AG10803 (cell line): ENCODE measurements at regions not wholly inside any gene's neighbourhood (a gene's known extent, or its start where the extent isn't known, plus 50 kb on each side); places are given as distances from the start of the nearest gene placed in this dataset.

Experiments used
- DNase-seq: peaks from one replicate; pipeline ENCODE4 v3.0.0; 2010; ENCODE audit warnings: low read depth
- H3K4me3 ChIP-seq: 2 replicates; pipeline ENCODE4 v1.5.1; 2011; ENCODE audit warnings: mild to moderate bottlenecking, low read length, control low read depth
- TF ChIP-seq, protein P1 (sequence below): conservative IDR thresholded peaks from 2 replicates; pipeline ENCODE4 v1.5.1; 2011; ENCODE audit warnings: mild to moderate bottlenecking, low read length, control low read depth, inconsistent platforms

GRCh38 chr4:10958226-10958856 lies 273.8 kb upstream of the CLNK start:
- no peak overlapping the region for H3K4me3 ChIP-seq
- DNase-seq, result no peak
- TF ChIP-seq, protein P1, sequence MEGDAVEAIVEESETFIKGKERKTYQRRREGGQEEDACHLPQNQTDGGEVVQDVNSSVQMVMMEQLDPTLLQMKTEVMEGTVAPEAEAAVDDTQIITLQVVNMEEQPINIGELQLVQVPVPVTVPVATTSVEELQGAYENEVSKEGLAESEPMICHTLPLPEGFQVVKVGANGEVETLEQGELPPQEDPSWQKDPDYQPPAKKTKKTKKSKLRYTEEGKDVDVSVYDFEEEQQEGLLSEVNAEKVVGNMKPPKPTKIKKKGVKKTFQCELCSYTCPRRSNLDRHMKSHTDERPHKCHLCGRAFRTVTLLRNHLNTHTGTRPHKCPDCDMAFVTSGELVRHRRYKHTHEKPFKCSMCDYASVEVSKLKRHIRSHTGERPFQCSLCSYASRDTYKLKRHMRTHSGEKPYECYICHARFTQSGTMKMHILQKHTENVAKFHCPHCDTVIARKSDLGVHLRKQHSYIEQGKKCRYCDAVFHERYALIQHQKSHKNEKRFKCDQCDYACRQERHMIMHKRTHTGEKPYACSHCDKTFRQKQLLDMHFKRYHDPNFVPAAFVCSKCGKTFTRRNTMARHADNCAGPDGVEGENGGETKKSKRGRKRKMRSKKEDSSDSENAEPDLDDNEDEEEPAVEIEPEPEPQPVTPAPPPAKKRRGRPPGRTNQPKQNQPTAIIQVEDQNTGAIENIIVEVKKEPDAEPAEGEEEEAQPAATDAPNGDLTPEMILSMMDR, result no peak

- TF ChIP-seq, protein P1, result no peak
- DNase-seq, result no peak
Observed at GRCh38 chr4:10951306-10951705, 266.7 kb upstream of the CLNK start.

GRCh38 chr4:10949039-10949733 lies 264.6 kb upstream of the CLNK start:
- TF ChIP-seq, protein P1, result no peak

More at GRCh38 chr4:10951306-10951705, 266.7 kb upstream of the CLNK start:
- no peak overlapping the region for H3K4me3 ChIP-seq

DNA sequence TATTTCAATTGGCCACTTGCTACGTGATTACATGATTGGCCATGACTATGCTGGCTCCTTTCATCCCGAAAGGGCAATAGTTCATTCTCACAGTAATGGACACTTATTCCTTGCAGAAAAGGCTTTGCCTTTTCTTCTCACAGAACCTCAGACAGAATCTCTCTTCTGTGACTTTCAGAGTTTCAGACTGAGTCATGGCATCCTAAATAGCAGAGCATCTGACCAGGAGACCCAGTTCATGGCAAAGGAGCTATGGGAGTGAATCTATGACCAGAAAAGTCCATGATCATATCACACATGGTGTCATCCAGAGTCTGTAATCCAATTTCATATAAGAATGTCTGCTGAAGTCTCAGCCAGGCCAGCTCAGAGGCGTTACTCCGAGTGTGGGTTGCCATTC lies 263.3 kb upstream of the CLNK start:
- no peak for DNase-seq
- TF ChIP-seq, protein P1, result no peak
- no peak overlapping the region for H3K4me3 ChIP-seq

More at GRCh38 chr4:10949039-10949733, 264.6 kb upstream of the CLNK start:
- H3K4me3 ChIP-seq, result no peak overlapping the region
- no peak for DNase-seq

DNA sequence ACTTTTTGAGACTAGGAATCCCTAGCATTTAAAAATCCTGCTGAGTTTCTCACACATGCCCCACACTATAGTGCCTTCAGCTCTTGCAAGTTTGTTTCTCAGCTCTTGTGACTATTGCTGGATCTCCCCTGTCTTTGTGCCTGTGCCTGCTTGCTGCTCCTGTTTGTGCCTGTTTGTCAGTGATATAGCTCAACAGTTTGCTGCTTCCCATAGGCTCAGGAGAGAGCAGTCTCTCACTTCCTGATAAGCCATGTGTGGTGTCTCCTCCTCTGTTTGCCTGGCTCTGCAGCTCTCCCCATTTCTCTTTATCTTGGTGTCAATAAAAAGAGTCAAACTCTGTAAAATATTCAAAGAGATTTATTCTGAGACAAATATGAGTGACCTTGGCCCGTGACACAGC lies 259.8 kb upstream of the CLNK start:
- TF ChIP-seq, protein P1, result no peak
- no peak overlapping the region for H3K4me3 ChIP-seq
- no peak for DNase-seq

DNA sequence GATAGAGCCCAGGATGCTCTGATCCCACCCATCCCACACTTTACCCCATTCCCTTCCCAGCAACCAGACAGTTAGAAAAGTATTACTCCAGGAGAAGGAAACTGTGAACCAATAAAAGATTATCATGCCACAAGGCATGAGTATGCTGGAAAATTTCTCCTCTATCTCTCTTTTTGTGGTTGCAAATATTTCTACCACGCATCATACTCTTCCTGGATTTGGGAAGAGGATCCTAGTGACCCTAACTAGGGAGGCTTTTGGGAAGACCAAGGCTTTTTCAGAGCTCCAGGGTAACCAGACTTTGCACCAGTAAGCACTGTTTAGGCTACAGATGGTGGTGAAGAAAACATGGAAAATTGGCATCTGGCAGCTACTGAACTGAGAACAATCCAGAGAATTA lies 257.6 kb upstream of the CLNK start:
- TF ChIP-seq, protein P1, result no peak
- DNase-seq, result no peak
- no peak overlapping the region for H3K4me3 ChIP-seq

- DNase-seq, result no peak
- TF ChIP-seq, protein P1, result no peak
- no peak overlapping the region for H3K4me3 ChIP-seq
Observed at GRCh38 chr4:10929818-10930217, 245.2 kb upstream of the CLNK start.
